ENCODE measurements at regions not wholly inside any gene's neighbourhood (a gene's known extent, or its start where the extent isn't known, plus 50 kb on each side); places are given as distances from the start of the nearest gene placed in this dataset.
"Not testable (repeated sequence)": the region's sequence is repeated elsewhere in the genome, so short reads cannot be mapped to it uniquely, and the experiment has no call there.

DNA sequence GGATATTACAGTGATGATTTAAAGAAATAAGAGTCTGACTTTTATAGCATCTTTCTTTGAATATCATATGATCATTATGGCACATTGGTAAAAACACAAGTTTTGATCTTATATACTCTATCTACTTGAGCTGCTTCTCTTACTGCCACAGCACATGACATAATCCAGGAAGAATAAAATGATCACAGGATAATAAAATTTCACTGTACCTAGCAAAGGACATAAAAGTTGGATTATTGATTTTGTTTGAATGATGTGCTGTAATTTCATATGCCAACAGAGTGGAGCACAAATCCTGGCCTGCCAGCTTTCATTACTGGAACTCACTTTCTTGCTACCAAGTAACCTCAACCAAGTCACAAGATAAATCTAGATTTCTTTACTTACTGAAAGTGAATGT is 162.1 kb upstream of the NANOGP8 start:
- Histone ChIP-seq H3K27me3 (replicated peaks; ENCODE audit: control insufficient read depth, insufficient read depth, low read length) (no peaks in the 10 kb centered on the region), H3K36me3 (ENCODE audit: control insufficient read depth, insufficient read depth, low read length) (no peaks in the 10 kb centered on the region), H3K4me3 (replicated peaks; ENCODE audit: low read depth, low read length) (no peak overlapping the region)
- TF ChIP-seq, protein P1, sequence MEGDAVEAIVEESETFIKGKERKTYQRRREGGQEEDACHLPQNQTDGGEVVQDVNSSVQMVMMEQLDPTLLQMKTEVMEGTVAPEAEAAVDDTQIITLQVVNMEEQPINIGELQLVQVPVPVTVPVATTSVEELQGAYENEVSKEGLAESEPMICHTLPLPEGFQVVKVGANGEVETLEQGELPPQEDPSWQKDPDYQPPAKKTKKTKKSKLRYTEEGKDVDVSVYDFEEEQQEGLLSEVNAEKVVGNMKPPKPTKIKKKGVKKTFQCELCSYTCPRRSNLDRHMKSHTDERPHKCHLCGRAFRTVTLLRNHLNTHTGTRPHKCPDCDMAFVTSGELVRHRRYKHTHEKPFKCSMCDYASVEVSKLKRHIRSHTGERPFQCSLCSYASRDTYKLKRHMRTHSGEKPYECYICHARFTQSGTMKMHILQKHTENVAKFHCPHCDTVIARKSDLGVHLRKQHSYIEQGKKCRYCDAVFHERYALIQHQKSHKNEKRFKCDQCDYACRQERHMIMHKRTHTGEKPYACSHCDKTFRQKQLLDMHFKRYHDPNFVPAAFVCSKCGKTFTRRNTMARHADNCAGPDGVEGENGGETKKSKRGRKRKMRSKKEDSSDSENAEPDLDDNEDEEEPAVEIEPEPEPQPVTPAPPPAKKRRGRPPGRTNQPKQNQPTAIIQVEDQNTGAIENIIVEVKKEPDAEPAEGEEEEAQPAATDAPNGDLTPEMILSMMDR (IDR thresholded peaks at IDR 0.05; ENCODE audit: insufficient read depth, low read length, poor library complexity, severe bottlenecking): no peak
- no peak for DNase-seq (ENCODE audit: extremely low read depth, insufficient read length)

DNA sequence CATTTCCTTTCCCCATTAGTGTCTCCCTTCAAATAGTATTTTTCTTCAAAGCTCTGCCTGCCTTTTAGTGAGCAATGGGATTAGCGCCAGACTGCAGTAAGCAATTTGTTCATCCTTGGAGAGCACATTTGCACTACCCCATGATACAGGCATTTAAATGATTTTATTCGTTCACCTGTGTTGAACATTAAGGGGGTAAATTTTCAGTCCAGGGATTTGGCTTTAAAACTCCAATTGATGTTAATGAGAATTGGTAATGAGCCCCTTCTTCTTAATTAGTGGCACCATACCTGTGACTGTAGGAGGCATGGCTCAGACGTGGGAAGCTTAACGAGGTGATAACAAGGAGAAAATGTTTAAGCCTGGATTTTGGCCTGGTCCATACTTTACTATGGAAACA is 161.4 kb upstream of the NANOGP8 start:
- H3K36me3 ChIP-seq (ENCODE audit: control insufficient read depth, insufficient read depth, low read length): no peaks in the 10 kb centered on the region
- TF ChIP-seq, protein P1 (IDR thresholded peaks at IDR 0.05; ENCODE audit: insufficient read depth, low read length, poor library complexity, severe bottlenecking): no peak
- DNase-seq (ENCODE audit: extremely low read depth, insufficient read length): no peak
- no peak overlapping the region for H3K4me3 ChIP-seq (replicated peaks; ENCODE audit: low read depth, low read length)
- H3K27me3 ChIP-seq (replicated peaks; ENCODE audit: control insufficient read depth, insufficient read depth, low read length): no peaks in the 10 kb centered on the region

DNA sequence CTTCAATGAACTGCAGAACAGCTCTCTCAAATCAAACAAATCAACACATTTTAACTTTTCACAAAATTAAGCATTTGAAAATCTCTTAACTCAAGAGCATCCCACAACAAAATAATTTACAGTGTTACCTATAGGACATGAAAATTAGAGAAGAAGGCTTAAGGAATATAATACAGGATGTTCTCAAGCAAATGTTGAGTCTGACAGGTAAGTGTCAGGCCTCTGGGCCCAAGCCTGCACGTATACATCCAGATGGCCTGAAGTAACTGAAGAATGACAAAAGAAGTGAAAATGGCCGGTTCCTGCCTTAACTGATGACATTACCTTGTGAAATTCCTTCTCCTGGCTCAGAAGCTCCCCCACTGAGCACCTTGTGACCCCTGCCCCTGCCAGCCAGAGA is 160.6 kb upstream of the NANOGP8 start:
- not testable (repeated sequence) for DNase-seq (ENCODE audit: extremely low read depth, insufficient read length); H3K4me3 ChIP-seq (replicated peaks; ENCODE audit: low read depth, low read length); H3K36me3 ChIP-seq (ENCODE audit: control insufficient read depth, insufficient read depth, low read length); H3K27me3 ChIP-seq (replicated peaks; ENCODE audit: control insufficient read depth, insufficient read depth, low read length)

DNA sequence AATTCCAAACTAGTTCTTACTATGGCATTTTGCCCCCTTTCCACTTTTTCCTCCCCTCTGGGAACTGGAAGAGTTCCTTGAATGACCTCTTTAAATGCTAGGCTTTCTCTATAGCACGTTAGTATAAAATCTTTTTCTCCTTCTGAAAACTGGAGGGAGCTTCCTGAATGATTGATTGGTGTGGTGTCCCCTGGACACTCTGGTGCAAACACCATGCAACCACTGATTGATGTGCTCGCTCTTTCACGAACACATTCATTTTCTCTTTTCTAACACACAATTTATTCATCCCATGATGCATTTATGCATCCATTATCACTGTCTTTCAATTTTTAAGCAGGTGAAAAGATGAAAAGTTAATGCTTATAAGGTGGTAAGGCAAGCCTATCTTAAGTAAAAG is 159.1 kb upstream of the NANOGP8 start:
- TF ChIP-seq, protein P1 (IDR thresholded peaks at IDR 0.05; ENCODE audit: insufficient read depth, low read length, poor library complexity, severe bottlenecking): no peak

DNA sequence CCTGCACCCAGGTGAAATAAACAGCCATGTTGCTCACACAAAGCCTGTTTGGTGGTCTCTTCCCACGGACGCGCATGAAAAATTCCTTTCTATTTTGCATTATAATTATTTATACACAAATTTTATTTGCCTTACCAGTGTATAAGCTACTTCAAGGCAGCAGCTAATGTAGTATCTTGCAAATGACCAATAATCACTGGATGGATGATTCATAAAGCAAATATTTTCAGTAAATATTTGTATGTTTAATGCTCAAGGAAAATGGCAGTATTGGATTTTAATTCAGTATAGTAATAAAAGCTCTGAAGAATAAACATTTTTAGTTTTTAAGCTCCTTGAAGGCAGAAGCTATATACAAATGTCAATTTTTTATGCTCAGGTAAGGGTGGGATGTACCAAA is 158.7 kb upstream of the NANOGP8 start:
- TF ChIP-seq, protein P1 (IDR thresholded peaks at IDR 0.05; ENCODE audit: insufficient read depth, low read length, poor library complexity, severe bottlenecking): no peak
- H3K36me3 ChIP-seq (ENCODE audit: control insufficient read depth, insufficient read depth, low read length): no peaks in the 10 kb centered on the region
- no peak for DNase-seq (ENCODE audit: extremely low read depth, insufficient read length)
- no peaks in the 10 kb centered on the region for H3K27me3 ChIP-seq (replicated peaks; ENCODE audit: control insufficient read depth, insufficient read depth, low read length)
- H3K4me3 ChIP-seq (replicated peaks; ENCODE audit: low read depth, low read length): no peak overlapping the region

More for the DNA sequence above, 159.1 kb upstream of the NANOGP8 start:
- Histone ChIP-seq H3K4me3 (replicated peaks; ENCODE audit: low read depth, low read length) (no peak overlapping the region), H3K36me3 (ENCODE audit: control insufficient read depth, insufficient read depth, low read length) (no peaks in the 10 kb centered on the region), H3K27me3 (replicated peaks; ENCODE audit: control insufficient read depth, insufficient read depth, low read length) (no peaks in the 10 kb centered on the region)
- DNase-seq (ENCODE audit: extremely low read depth, insufficient read length): no peak

DNA sequence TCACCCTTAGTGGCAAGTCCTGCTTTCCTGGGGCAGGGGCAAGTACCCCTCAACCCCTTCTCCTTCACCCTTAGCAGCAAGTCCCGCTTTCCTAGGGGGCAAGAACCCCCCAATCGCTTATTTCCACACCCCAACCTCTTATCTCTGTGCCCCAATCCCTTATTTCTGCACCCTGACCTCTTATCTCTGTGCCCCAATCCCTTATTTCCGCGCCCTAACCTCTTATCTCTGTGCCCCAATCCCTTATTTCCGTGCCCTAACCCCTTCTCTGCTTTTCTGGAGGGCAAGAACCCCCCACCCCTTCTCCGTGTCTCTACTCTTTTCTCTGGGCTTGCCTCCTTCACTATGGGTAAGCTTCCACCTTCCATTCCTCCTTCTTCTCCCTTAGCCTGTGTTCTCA is 154.6 kb upstream of the NANOGP8 start:
- not testable (repeated sequence) for H3K27me3 ChIP-seq (replicated peaks; ENCODE audit: control insufficient read depth, insufficient read depth, low read length); H3K4me3 ChIP-seq (replicated peaks; ENCODE audit: low read depth, low read length); DNase-seq (ENCODE audit: extremely low read depth, insufficient read length); H3K36me3 ChIP-seq (ENCODE audit: control insufficient read depth, insufficient read depth, low read length)

DNA sequence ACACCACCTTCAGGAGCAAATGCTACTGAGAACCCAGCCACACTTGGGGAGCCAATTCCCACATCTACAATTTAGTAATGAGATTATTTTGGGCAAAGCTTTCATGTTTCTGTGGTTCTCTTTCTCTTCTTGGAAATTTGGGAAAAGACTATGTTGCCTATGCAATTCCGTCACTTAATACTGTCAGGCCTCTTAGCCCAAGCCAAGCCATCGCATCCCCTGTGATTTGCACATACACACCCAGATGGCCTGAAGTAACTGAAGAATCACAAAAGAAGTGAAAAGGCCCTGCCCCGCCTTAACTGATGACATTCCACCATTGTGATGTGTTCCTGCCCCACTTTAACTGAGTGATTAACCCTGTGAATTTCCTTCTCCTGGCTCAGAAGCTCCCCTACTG is 153.4 kb upstream of the NANOGP8 start:
- not testable (repeated sequence) for DNase-seq (ENCODE audit: extremely low read depth, insufficient read length); H3K27me3 ChIP-seq (replicated peaks; ENCODE audit: control insufficient read depth, insufficient read depth, low read length); H3K4me3 ChIP-seq (replicated peaks; ENCODE audit: low read depth, low read length)

More for the DNA sequence above, 153.4 kb upstream of the NANOGP8 start:
- not testable (repeated sequence) for H3K36me3 ChIP-seq (ENCODE audit: control insufficient read depth, insufficient read depth, low read length)
